H9 (cell line): ENCODE measurements at regions not wholly inside any gene's neighbourhood (a gene's known extent, or its start where the extent isn't known, plus 50 kb on each side); places are given as distances from the start of the nearest gene placed in this dataset.

Source experiments
- DNase-seq: peaks from one replicate; pipeline ENCODE4 v3.0.0-alpha.2; 2017
- H2AFZ ChIP-seq: one replicate; pipeline ENCODE4 v1.6.1; 2013; ENCODE audit warnings: mild to moderate bottlenecking, low read length, control low read depth, moderate library complexity
- H2AK5ac ChIP-seq: 2 replicates; pipeline ENCODE4 v1.6.1; 2013; ENCODE audit warnings: low read length, control low read depth, mixed read lengths; ENCODE audit not compliant: insufficient read length
- H2BK120ac ChIP-seq: one replicate; pipeline ENCODE4 v1.6.1; 2013; ENCODE audit warnings: low read depth, mild to moderate bottlenecking, low read length, control low read depth, inconsistent platforms; ENCODE audit not compliant: poor library complexity, severe bottlenecking
- H2BK12ac ChIP-seq: 2 replicates; pipeline ENCODE4 v1.6.1; 2013; ENCODE audit warnings: low read length, control low read depth, mixed read lengths, low read depth; ENCODE audit not compliant: insufficient read length
- H2BK15ac ChIP-seq: 2 replicates; pipeline ENCODE4 v1.6.1; 2013; ENCODE audit warnings: low read depth, low read length, control low read depth
- H2BK20ac ChIP-seq: one replicate; pipeline ENCODE4 v1.6.1; 2013; ENCODE audit warnings: low read depth, mild to moderate bottlenecking, low read length, control low read depth, inconsistent platforms; ENCODE audit not compliant: poor library complexity, severe bottlenecking
- H2BK5ac ChIP-seq: 2 replicates; pipeline ENCODE4 v1.6.1; 2013; ENCODE audit warnings: low read length, control low read depth, mixed read lengths; ENCODE audit not compliant: insufficient read length
- H3K14ac ChIP-seq: 2 replicates; pipeline ENCODE4 v1.6.1; 2013; ENCODE audit warnings: low read length, control low read depth; ENCODE audit not compliant: insufficient read depth
- H3K18ac ChIP-seq: 2 replicates; pipeline ENCODE4 v1.6.1; 2013; ENCODE audit warnings: low read depth, mild to moderate bottlenecking, mixed read lengths, low read length, control low read depth; ENCODE audit not compliant: insufficient read length
- H3K23ac ChIP-seq: 2 replicates; pipeline ENCODE4 v1.6.1; 2013; ENCODE audit warnings: low read length, control low read depth, mixed read lengths, low read depth; ENCODE audit not compliant: insufficient read length
- H3K23me2 ChIP-seq: 2 replicates; pipeline ENCODE4 v1.6.1; 2013; ENCODE audit warnings: low read depth, mild to moderate bottlenecking, mixed read lengths, low read length, control low read depth; ENCODE audit not compliant: insufficient read length, poor library complexity, severe bottlenecking
- H3K27ac ChIP-seq: 2 replicates; pipeline ENCODE4 v1.5.1; 2013; ENCODE audit warnings: low read length, control low read depth, mixed read lengths, low read depth; ENCODE audit not compliant: insufficient read length
- H3K27me3 ChIP-seq: 2 replicates; pipeline ENCODE4 v1.6.1; 2013; ENCODE audit warnings: low read length, control low read depth, inconsistent platforms; ENCODE audit not compliant: insufficient read depth
- H3K4ac ChIP-seq: 2 replicates; pipeline ENCODE4 v1.6.1; 2013; ENCODE audit warnings: low read depth, mild to moderate bottlenecking, control low read depth, inconsistent platforms, low read length, moderate library complexity
- H3K4me1 ChIP-seq: 2 replicates; pipeline ENCODE4 v1.6.1; 2013; ENCODE audit warnings: low read length, control low read depth, inconsistent platforms; ENCODE audit not compliant: insufficient read depth
- H3K4me2 ChIP-seq: 2 replicates; pipeline ENCODE4 v1.6.1; 2013; ENCODE audit warnings: low read length, control low read depth, mixed read lengths; ENCODE audit not compliant: insufficient read length, insufficient read depth
- H3K56ac ChIP-seq: 2 replicates; pipeline ENCODE4 v1.6.1; 2013; ENCODE audit warnings: low read depth, mild to moderate bottlenecking, mixed read lengths, low read length, control low read depth; ENCODE audit not compliant: insufficient read length
- H3K79me1 ChIP-seq: 2 replicates; pipeline ENCODE4 v1.6.1; 2013; ENCODE audit warnings: low read depth, mild to moderate bottlenecking, moderate library complexity, low read length, control low read depth, inconsistent platforms; ENCODE audit not compliant: insufficient read depth, poor library complexity, severe bottlenecking
- H3K79me2 ChIP-seq: 2 replicates; pipeline ENCODE4 v1.6.1; 2013; ENCODE audit warnings: low read length, control low read depth, inconsistent platforms; ENCODE audit not compliant: insufficient read depth
- H3K9ac ChIP-seq: 2 replicates; pipeline ENCODE4 v1.6.1; 2013; ENCODE audit warnings: low read length, control low read depth, mixed read lengths; ENCODE audit not compliant: insufficient read length; ENCODE audit errors: extremely low read depth
- H3K9me3 ChIP-seq: one replicate; pipeline ENCODE4 v1.6.1; 2013; ENCODE audit warnings: low read depth, low read length, inconsistent platforms; ENCODE audit not compliant: control insufficient read depth
- H3T11ph ChIP-seq: one replicate; pipeline ENCODE4 v1.6.1; 2013; ENCODE audit warnings: mild to moderate bottlenecking, low read length, control low read depth, inconsistent platforms
- H4K20me1 ChIP-seq: one replicate; pipeline ENCODE4 v1.6.1; 2013; ENCODE audit not compliant: control insufficient read depth, insufficient read length, insufficient read depth
- H4K5ac ChIP-seq: 2 replicates; pipeline ENCODE4 v1.6.1; 2013; ENCODE audit warnings: low read depth, mild to moderate bottlenecking, mixed read lengths, low read length, control low read depth; ENCODE audit not compliant: insufficient read length
- H4K8ac ChIP-seq: replicated peaks from 2 replicates; pipeline ENCODE4 v1.6.1; 2013; ENCODE audit warnings: low read length, control low read depth, mixed read lengths, low read depth; ENCODE audit not compliant: insufficient read length
- H4K91ac ChIP-seq: 2 replicates; pipeline ENCODE4 v1.6.1; 2013; ENCODE audit warnings: low read depth, mild to moderate bottlenecking, moderate library complexity, mixed read lengths, low read length, control low read depth; ENCODE audit not compliant: insufficient read length
- H3K27ac Mint-ChIP-seq, 3 experiments: 2 replicates in 2 of 3; 3 replicates in 1 of 3; pipeline ENCODE4 v1.8.0; 2020 to 2021; ENCODE audit warnings: mixed read lengths in 3 of 3, mild to moderate bottlenecking in 1 of 3, moderate library complexity in 1 of 3
- H3K27me3 Mint-ChIP-seq: 2 replicates; pipeline ENCODE4 v1.8.0; 2021; ENCODE audit warnings: low read depth, mild to moderate bottlenecking, moderate library complexity, mixed read lengths
- H3K36me3 Mint-ChIP-seq, 3 experiments: 2 replicates in 2 of 3; 3 replicates in 1 of 3; pipeline ENCODE4 v1.8.0; 2020 to 2021; ENCODE audit warnings: low read depth in 3 of 3, mixed read lengths in 3 of 3; ENCODE audit not compliant: insufficient read depth in 1 of 3
- H3K4me1 Mint-ChIP-seq, 2 experiments: 2 replicates each; pipeline ENCODE4 v1.8.0; 2020; ENCODE audit warnings: mixed read lengths in 2 of 2
- H3K4me3 Mint-ChIP-seq, 2 experiments: 2 replicates in 1 of 2; 3 replicates in 1 of 2; pipeline ENCODE4 v1.8.0; 2020 to 2021; ENCODE audit warnings: mild to moderate bottlenecking in 2 of 2, mixed read lengths in 2 of 2, moderate library complexity in 1 of 2
- H3K9me3 Mint-ChIP-seq, 2 experiments: 2 replicates in 1 of 2; 3 replicates in 1 of 2; pipeline ENCODE4 v1.8.0; 2020; ENCODE audit warnings: mild to moderate bottlenecking in 2 of 2, mixed read lengths in 2 of 2, moderate library complexity in 1 of 2
- WGBS: extraction: QIAGEN DNeasy Blood & Tissue Kit; methylation state at CpG from one replicate; pipeline ENCODE4 v1.1.7; 2013; ENCODE audit warnings: missing lambda C conversion rate, low lambda C conversion rate, mixed read lengths; ENCODE audit not compliant: insufficient read length; ENCODE audit errors: extremely low coverage; 5-methylcytosine and 5-hydroxymethylcytosine counted together
- TF ChIP-seq, protein P1 (sequence below): fragments of 200-600 bp; sonication (generic); conservative IDR thresholded peaks from 3 replicates; pipeline ENCODE4 v1.8.0; 2021; ENCODE audit warnings: antibody characterized with exemption, mild to moderate bottlenecking

GRCh38 chr5:44871401-44871800, 62.7 kb downstream of the MRPS30 start:
- H3K4me1 ChIP-seq = no peaks in the 10 kb centered on the region
- no peaks in the 10 kb centered on the region for H3K9me3 ChIP-seq
- H2BK5ac ChIP-seq = no peak overlapping the region

More at GRCh38 chr5:44871401-44871800, 62.7 kb downstream of the MRPS30 start:
- Mint-ChIP-seq H3K4me3 (no peak overlapping the region), H3K36me3 (no peaks in the 10 kb centered on the region), H3K27ac (peak overlapping the region in 1 of 3 experiments; percentile 4; a peak in 1 of 7 replicates), H3K4me1 (peaks cover 5 to 6% of the 10 kb centered on the region in 2 experiments; a peak in 2 of 4 replicates), H3K9me3 (no peaks in the 10 kb centered on the region), H3K27me3 (no peaks in the 10 kb centered on the region)
- no peak overlapping the region for H3T11ph ChIP-seq
- no peak overlapping the region for H3K23ac ChIP-seq
- no peak overlapping the region for H2BK15ac ChIP-seq
- no peaks in the 10 kb centered on the region for H3K23me2 ChIP-seq
- no peaks in the 10 kb centered on the region for H3K27me3 ChIP-seq
- no peaks in the 10 kb centered on the region for H3K79me1 ChIP-seq
- H2AFZ ChIP-seq = no peak overlapping the region
- no peak overlapping the region for H2BK12ac ChIP-seq
- H2BK120ac ChIP-seq = no peak overlapping the region
- no peak overlapping the region for H3K14ac ChIP-seq
- no peak for DNase-seq
- H3K18ac ChIP-seq = no peak overlapping the region
- H2BK20ac ChIP-seq = no peak overlapping the region
- no CpG with 5 or more reads among the region's 2 CpGs for WGBS
- H3K4ac ChIP-seq = no peak overlapping the region
- H3K4me2 ChIP-seq = no peak overlapping the region
- no peak overlapping the region for H4K5ac ChIP-seq
- no peaks in the 10 kb centered on the region for H4K20me1 ChIP-seq
- TF ChIP-seq, protein P1, sequence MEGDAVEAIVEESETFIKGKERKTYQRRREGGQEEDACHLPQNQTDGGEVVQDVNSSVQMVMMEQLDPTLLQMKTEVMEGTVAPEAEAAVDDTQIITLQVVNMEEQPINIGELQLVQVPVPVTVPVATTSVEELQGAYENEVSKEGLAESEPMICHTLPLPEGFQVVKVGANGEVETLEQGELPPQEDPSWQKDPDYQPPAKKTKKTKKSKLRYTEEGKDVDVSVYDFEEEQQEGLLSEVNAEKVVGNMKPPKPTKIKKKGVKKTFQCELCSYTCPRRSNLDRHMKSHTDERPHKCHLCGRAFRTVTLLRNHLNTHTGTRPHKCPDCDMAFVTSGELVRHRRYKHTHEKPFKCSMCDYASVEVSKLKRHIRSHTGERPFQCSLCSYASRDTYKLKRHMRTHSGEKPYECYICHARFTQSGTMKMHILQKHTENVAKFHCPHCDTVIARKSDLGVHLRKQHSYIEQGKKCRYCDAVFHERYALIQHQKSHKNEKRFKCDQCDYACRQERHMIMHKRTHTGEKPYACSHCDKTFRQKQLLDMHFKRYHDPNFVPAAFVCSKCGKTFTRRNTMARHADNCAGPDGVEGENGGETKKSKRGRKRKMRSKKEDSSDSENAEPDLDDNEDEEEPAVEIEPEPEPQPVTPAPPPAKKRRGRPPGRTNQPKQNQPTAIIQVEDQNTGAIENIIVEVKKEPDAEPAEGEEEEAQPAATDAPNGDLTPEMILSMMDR = no peak
- no peak overlapping the region for H4K8ac ChIP-seq
- no peak overlapping the region for H2AK5ac ChIP-seq
- no peak overlapping the region for H3K56ac ChIP-seq
- no peak overlapping the region for H3K27ac ChIP-seq
- no peak overlapping the region for H3K9ac ChIP-seq
- H3K79me2 ChIP-seq = no peaks in the 10 kb centered on the region
- H4K91ac ChIP-seq = no peak overlapping the region
